Panc1 (cell line): ENCODE measurements at regions not wholly inside any gene's neighbourhood (a gene's known extent, or its start where the extent isn't known, plus 50 kb on each side); places are given as distances from the start of the nearest gene placed in this dataset.
"Not testable (repeated sequence)": the region's sequence is repeated elsewhere in the genome, so short reads cannot be mapped to it uniquely, and the experiment has no call there.

Experiments
- CTCF ChIP-seq: fragments of 450-650 bp; IDR thresholded peaks from 2 replicates; pipeline ENCODE4 v1.5.1; 2017; ENCODE audit warnings: mild to moderate bottlenecking
- POLR2AphosphoS5 ChIP-seq: IDR thresholded peaks from 2 replicates; pipeline ENCODE4 v1.6.1; 2012; ENCODE audit warnings: mild to moderate bottlenecking, low read depth, low read length, moderate library complexity
- REST ChIP-seq, 2 experiments: IDR thresholded peaks; 2 replicates each; pipeline ENCODE4 v1.6.1; 2011 to 2012; ENCODE audit warnings: low read depth in 2 of 2, control low read depth in 1 of 2, low read length in 1 of 2, mild to moderate bottlenecking in 1 of 2, moderate library complexity in 1 of 2; ENCODE audit not compliant: insufficient read depth in 1 of 2

GRCh38 chr7:68728720-68729119 is 869.6 kb upstream of the AUTS2 start:
- TF ChIP-seq CTCF; REST (IDR thresholded peaks at IDR 0.05; ENCODE audit: insufficient read depth in 1 of 2, low read depth in 2 of 2, low read length in 1 of 2); POLR2AphosphoS5: not testable (repeated sequence)
